OCI-LY1 (cell line): ENCODE measurements at regions not wholly inside any gene's neighbourhood (a gene's known extent, or its start where the extent isn't known, plus 50 kb on each side); places are given as distances from the start of the nearest gene placed in this dataset.

Source experiments
- H2AFZ ChIP-seq: fragments of 200-600 bp; sonication (generic), shearing (Covaris generic); 2 replicates; pipeline ENCODE4 v1.6.0; 2014; ENCODE audit warnings: antibody characterized with exemption, mild to moderate bottlenecking, low read length
- H3F3A ChIP-seq: fragments of 200-600 bp; sonication (generic), shearing (Covaris generic); 2 replicates; pipeline ENCODE4 v1.6.0; 2014; ENCODE audit warnings: mild to moderate bottlenecking, antibody characterized with exemption, low read length, moderate library complexity; ENCODE audit not compliant: insufficient read depth
- H3K27ac ChIP-seq: fragments of 200-600 bp; sonication (generic); 2 replicates; pipeline ENCODE4 v1.5.1; 2014; ENCODE audit warnings: low read length, mixed run types, mild to moderate bottlenecking, low read depth; ENCODE audit not compliant: poor library complexity, severe bottlenecking
- H3K27me3 ChIP-seq: fragments of 200-600 bp; sonication (generic); 2 replicates; pipeline ENCODE4 v1.6.0; 2014; ENCODE audit warnings: antibody characterized with exemption, mild to moderate bottlenecking, low read length, moderate library complexity; ENCODE audit not compliant: insufficient read depth
- H3K36me3 ChIP-seq: fragments of 200-600 bp; sonication (generic); 2 replicates; pipeline ENCODE4 v1.6.1; 2014; ENCODE audit warnings: mild to moderate bottlenecking, antibody characterized with exemption, low read length, moderate library complexity, mixed read lengths; ENCODE audit not compliant: insufficient read depth
- H3K4me1 ChIP-seq: fragments of 200-600 bp; sonication (generic); 2 replicates; pipeline ENCODE4 v1.5.1; 2014; ENCODE audit warnings: mild to moderate bottlenecking, low read length, moderate library complexity; ENCODE audit not compliant: insufficient read depth, severe bottlenecking
- H3K4me2 ChIP-seq: fragments of 200-600 bp; sonication (generic), shearing (Covaris generic); 2 replicates; pipeline ENCODE4 v1.6.1; 2014; ENCODE audit warnings: low read length
- H3K4me3 ChIP-seq: fragments of 200-600 bp; sonication (generic); 2 replicates; pipeline ENCODE4 v1.5.1; 2014; ENCODE audit warnings: low read length, low read depth, mild to moderate bottlenecking, mixed read lengths; ENCODE audit not compliant: poor library complexity, severe bottlenecking
- H3K79me2 ChIP-seq: fragments of 200-600 bp; shearing (Covaris generic); 2 replicates; pipeline ENCODE4 v1.6.1; 2016; ENCODE audit warnings: mixed run types, low read length, mixed read lengths; ENCODE audit not compliant: insufficient read depth
- H3K9ac ChIP-seq: fragments of 200-600 bp; sonication (generic), shearing (Covaris generic); 2 replicates; pipeline ENCODE4 v1.6.1; 2014; ENCODE audit warnings: mild to moderate bottlenecking, low read length, mixed read lengths
- H3K9me2 ChIP-seq: fragments of 200-600 bp; sonication (generic), shearing (Covaris generic); 2 replicates; pipeline ENCODE4 v1.6.1; 2014; ENCODE audit warnings: low read depth, mild to moderate bottlenecking, low read length, mixed read lengths
- H3K9me3 ChIP-seq: fragments of 200-600 bp; shearing (Covaris generic); 2 replicates; pipeline ENCODE4 v1.6.1; 2014; ENCODE audit warnings: low read length, mixed read lengths
- H4K20me1 ChIP-seq: fragments of 200-600 bp; sonication (generic), shearing (Covaris generic); 2 replicates; pipeline ENCODE4 v1.6.0; 2016; ENCODE audit warnings: mild to moderate bottlenecking, low read length; ENCODE audit not compliant: insufficient read depth
- EZH2 ChIP-seq: fragments of 200-600 bp; sonication (generic), shearing (Covaris generic); IDR thresholded peaks from 2 replicates; pipeline ENCODE4 v1.8.0; 2017; ENCODE audit warnings: borderline replicate concordance, mixed run types, mild to moderate bottlenecking, antibody characterized with exemption, low read length, moderate library complexity, mixed read lengths
- TF ChIP-seq, protein P1 (sequence below): fragments of 200-600 bp; sonication (generic), shearing (Covaris generic); IDR thresholded peaks from 2 replicates; pipeline ENCODE4 v1.5.1; 2017; ENCODE audit warnings: mild to moderate bottlenecking, antibody characterized with exemption, low read length, moderate library complexity, mixed read lengths

DNA sequence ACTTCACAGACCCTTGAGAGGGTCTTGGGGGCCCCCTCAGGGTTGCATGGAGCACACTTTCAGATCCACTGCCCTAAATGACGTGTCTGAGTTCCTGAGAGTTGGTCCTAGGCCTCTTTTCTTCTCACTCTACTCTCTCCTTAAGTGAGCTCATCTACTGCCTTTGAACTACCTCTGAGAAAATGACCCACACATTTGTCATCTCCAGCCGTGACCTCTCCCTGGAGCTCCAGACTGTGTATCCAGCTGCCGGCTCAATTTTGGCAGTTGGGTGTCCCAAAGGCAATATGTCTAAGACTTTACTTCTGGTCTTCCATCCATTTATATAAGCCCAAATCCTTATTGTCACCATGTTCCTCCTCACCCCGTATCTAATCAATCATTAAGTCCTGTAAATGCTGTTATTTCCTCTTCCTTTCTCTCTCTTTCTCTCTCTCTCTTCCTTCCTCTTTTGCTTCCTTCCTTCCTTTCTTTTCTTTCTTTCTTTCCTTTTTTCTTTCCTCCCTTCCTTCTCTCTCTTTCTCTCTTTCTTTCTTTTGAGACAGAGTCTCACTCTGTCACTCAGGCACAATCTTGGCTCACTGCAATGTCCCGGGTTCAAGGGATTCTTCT is 51.2 kb upstream of the HSPA9 start:
- H4K20me1 ChIP-seq = no peaks in the 10 kb centered on the region
- 0 out of 2 replicates have a peak, but pooled peaks cover 6% of the 10 kb centered on the region for H3K27me3 ChIP-seq
- H3K4me2 ChIP-seq = no peak overlapping the region
- no peaks in the 10 kb centered on the region for H3K4me1 ChIP-seq
- no peak overlapping the region for H3K4me3 ChIP-seq
- H3K27ac ChIP-seq = no peak overlapping the region
- no peaks in the 10 kb centered on the region for H3F3A ChIP-seq
- H2AFZ ChIP-seq = no peak overlapping the region
- no peak for TF ChIP-seq EZH2
- TF ChIP-seq, protein P1, sequence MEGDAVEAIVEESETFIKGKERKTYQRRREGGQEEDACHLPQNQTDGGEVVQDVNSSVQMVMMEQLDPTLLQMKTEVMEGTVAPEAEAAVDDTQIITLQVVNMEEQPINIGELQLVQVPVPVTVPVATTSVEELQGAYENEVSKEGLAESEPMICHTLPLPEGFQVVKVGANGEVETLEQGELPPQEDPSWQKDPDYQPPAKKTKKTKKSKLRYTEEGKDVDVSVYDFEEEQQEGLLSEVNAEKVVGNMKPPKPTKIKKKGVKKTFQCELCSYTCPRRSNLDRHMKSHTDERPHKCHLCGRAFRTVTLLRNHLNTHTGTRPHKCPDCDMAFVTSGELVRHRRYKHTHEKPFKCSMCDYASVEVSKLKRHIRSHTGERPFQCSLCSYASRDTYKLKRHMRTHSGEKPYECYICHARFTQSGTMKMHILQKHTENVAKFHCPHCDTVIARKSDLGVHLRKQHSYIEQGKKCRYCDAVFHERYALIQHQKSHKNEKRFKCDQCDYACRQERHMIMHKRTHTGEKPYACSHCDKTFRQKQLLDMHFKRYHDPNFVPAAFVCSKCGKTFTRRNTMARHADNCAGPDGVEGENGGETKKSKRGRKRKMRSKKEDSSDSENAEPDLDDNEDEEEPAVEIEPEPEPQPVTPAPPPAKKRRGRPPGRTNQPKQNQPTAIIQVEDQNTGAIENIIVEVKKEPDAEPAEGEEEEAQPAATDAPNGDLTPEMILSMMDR = no peak
- no peaks in the 10 kb centered on the region for H3K9me2 ChIP-seq
- H3K36me3 ChIP-seq = no peaks in the 10 kb centered on the region
- no peak overlapping the region for H3K9ac ChIP-seq
- no peaks in the 10 kb centered on the region for H3K9me3 ChIP-seq
- H3K79me2 ChIP-seq = no peaks in the 10 kb centered on the region

DNA sequence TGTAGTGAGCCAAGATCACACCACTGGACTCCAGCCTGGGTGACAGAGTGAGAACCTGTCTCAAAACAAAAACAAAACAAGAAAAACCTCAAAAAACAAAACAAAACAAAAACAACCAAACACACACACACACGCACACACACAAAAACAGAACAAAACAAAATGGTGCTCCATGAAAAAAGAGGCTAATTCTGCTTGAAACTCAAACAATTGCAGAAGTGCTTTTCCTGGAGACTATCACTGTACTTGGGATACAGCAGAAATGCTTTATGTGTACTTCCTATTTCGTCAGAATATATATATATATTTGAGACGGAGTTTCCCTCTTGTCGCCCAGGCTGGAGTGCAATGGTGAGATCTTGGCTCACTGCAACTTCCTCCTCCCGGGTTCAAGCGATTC is 49.9 kb upstream of the HSPA9 start:
- H3K4me2 ChIP-seq = no peak overlapping the region
- no peaks in the 10 kb centered on the region for H3K36me3 ChIP-seq
- no peak overlapping the region for H3K4me3 ChIP-seq
- no peaks in the 10 kb centered on the region for H3K79me2 ChIP-seq
- H3F3A ChIP-seq = no peaks in the 10 kb centered on the region
- H3K27me3 ChIP-seq = 0 out of 2 replicates have a peak, but pooled peaks cover 9% of the 10 kb centered on the region
- no peak overlapping the region for H3K27ac ChIP-seq
- H4K20me1 ChIP-seq = no peaks in the 10 kb centered on the region
- TF ChIP-seq, protein P1 = no peak
- TF ChIP-seq EZH2 = no peak
- H3K9me3 ChIP-seq = no peaks in the 10 kb centered on the region
- H3K9me2 ChIP-seq = no peaks in the 10 kb centered on the region
- H2AFZ ChIP-seq = no peak overlapping the region
- H3K9ac ChIP-seq = no peak overlapping the region
- no peaks in the 10 kb centered on the region for H3K4me1 ChIP-seq
